ENCODE measurements at regions not wholly inside any gene's neighbourhood (a gene's known extent, or its start where the extent isn't known, plus 50 kb on each side); places are given as distances from the start of the nearest gene placed in this dataset.
"Not testable (repeated sequence)": the region's sequence is repeated elsewhere in the genome, so short reads cannot be mapped to it uniquely, and the experiment has no call there.

DNA sequence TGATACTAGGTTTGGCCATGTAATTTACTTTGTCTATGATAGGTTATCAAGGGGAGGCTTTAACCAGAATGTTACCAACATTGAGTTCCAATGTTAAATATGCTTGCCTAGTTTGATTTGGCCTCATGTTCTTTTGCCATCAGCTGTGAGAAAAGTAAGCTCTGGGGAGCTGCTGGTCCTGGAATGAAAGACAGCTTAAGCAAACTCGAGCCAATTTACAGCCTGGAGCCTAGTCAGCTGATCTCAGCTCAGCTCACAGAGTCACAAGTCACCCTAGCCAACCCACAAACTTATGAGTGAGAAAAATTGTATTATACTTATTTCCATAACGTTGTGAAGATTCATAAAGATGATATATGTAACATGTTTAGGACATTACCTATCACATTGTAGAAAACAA, 426.7 kb downstream of the RWDD3 start:
- DNase-seq = no peak
- intact Hi-C loops (cut with DNase I) = no loop called here
- Histone ChIP-seq H3K27me3 (no peaks in the 10 kb centered on the region), H3K9me3 (peaks cover 0 to 4% (median 0%) of the 10 kb centered on the region in 4 donors), H3K4me3 (no peak overlapping the region), H3K4me1 (peaks cover 0 to 9% (median 0%) of the 10 kb centered on the region in 4 donors), H3K36me3 (no peaks in the 10 kb centered on the region), H3K27ac (no peak overlapping the region)
- 34 to 55% methylated on average over 2 of the region's 2 CpGs for WGBS, 2 donors
- TF ChIP-seq POLR2A (IDR thresholded peaks at IDR 0.05) = no peak
- no peak for TF ChIP-seq POLR2AphosphoS5 (IDR thresholded peaks at IDR 0.05)
- TF ChIP-seq EP300 (IDR thresholded peaks at IDR 0.05) = no peak
- TF ChIP-seq, protein P1, sequence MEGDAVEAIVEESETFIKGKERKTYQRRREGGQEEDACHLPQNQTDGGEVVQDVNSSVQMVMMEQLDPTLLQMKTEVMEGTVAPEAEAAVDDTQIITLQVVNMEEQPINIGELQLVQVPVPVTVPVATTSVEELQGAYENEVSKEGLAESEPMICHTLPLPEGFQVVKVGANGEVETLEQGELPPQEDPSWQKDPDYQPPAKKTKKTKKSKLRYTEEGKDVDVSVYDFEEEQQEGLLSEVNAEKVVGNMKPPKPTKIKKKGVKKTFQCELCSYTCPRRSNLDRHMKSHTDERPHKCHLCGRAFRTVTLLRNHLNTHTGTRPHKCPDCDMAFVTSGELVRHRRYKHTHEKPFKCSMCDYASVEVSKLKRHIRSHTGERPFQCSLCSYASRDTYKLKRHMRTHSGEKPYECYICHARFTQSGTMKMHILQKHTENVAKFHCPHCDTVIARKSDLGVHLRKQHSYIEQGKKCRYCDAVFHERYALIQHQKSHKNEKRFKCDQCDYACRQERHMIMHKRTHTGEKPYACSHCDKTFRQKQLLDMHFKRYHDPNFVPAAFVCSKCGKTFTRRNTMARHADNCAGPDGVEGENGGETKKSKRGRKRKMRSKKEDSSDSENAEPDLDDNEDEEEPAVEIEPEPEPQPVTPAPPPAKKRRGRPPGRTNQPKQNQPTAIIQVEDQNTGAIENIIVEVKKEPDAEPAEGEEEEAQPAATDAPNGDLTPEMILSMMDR (IDR thresholded peaks at IDR 0.05) = no peak

DNA sequence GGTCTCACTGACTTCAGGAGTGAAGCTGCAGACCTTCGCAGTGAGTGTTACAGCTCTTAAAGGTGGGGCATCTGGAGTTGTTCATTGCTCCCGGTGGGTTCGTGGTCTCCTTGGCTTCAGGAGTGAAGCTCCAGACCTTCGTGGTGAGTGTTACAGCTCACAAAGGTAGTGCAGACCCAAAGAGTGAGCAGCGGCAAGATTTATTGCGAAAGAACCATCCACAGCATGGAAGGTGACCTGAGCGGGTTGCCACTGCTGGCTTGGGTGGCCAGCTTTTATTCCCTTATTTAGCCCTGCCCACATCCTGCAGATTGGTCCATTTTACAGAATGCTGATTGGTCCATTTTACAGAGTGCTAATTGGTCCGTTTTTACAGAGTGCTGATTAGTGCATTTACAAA, 429.5 kb downstream of the RWDD3 start:
- DNase-seq; H3K27ac ChIP-seq; H3K4me3 ChIP-seq; intact Hi-C loops (cut with DNase I); H3K36me3 ChIP-seq; H3K4me1 ChIP-seq; H3K27me3 ChIP-seq; H3K9me3 ChIP-seq: not testable (repeated sequence)
- 84 to 88% methylated on average over 8 of the region's 8 CpGs for WGBS, 2 donors

DNA sequence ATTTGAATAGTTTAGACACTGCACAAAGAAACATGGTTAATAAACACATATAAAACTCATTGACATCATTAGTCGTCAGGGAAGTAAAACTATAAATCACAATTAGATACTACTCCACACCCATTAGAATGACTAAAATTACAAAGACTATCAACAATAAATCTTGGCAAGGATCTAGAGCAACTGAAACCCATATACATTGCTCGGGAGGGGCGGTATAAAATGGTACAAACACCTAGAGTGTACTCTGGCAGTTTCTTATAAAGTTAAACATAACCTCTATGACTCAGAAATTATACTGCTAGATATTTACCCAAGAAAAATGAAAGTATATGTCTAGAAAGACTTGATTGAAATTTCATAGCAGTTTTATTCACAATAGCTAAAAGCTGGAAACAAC, 434.2 kb downstream of the RWDD3 start:
- 22 to 66% methylated on average over 3 of the region's 3 CpGs for WGBS, 2 donors

DNA sequence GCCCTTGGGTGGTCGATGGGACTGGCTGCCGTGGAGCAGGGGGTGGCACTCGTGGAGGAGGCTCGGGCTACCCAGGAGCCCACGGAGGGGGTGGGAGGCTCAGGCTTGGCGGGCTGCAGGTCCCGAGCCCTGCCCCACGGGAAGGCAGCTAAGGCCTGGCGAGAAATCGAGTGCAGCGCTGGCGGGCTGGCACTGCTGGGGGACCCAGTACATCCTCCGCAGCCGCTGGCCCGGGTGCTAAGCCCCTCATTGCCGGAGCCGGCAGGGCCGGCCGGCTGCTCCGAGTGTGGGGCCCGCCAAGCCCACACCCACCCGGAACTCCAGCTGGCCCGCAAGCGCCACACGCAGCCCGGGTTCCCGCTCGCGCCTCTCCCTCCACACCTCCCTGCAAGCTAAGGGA, 435.6 kb downstream of the RWDD3 start:
- intact Hi-C loops (cut with DNase I); H3K4me3 ChIP-seq; H3K9me3 ChIP-seq; H3K36me3 ChIP-seq; H3K27ac ChIP-seq; DNase-seq; H3K27me3 ChIP-seq; H3K4me1 ChIP-seq: not testable (repeated sequence)
- 94 to 95% methylated on average over 29 of the region's 29 CpGs for WGBS, 2 donors

More for the DNA sequence above, 434.2 kb downstream of the RWDD3 start:
- Histone ChIP-seq H3K9me3 (no peaks in the 10 kb centered on the region), H3K27ac (no peak overlapping the region), H3K4me3 (no peak overlapping the region), H3K4me1 (no peaks in the 10 kb centered on the region), H3K36me3 (no peaks in the 10 kb centered on the region), H3K27me3 (no peaks in the 10 kb centered on the region)
- TF ChIP-seq, protein P1 (IDR thresholded peaks at IDR 0.05) = no peak
- no peak for TF ChIP-seq EP300 (IDR thresholded peaks at IDR 0.05)
- TF ChIP-seq POLR2A (IDR thresholded peaks at IDR 0.05) = no peak
- no peak for TF ChIP-seq POLR2AphosphoS5 (IDR thresholded peaks at IDR 0.05)
- no peak for DNase-seq
- intact Hi-C loops (cut with DNase I) = no loop called here

DNA sequence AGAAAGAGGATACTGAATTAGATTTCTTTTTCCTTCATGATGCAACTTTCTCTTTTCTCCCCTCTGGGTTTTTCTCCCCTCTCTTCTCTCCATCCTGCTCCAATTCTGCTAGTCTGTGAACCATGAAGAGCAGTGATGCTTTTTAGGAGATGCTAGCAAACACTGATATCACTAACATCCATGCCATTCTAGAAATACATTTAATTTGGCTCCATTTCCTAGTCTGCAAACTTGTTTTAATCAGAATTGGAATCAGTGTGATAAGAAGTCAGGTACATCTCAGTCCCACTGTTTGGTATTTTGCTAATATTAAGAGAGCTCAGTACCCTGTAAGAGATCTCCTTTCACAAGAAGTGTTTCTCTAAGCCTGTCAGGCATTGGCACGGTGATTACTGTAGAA, 437.1 kb downstream of the RWDD3 start:
- H3K9me3 ChIP-seq = no peaks in the 10 kb centered on the region
- DNase-seq = no peak
- 79 to 82% methylated on average over 1 of the region's 1 CpG for WGBS, 2 donors
- H3K27me3 ChIP-seq = no peaks in the 10 kb centered on the region
- H3K4me3 ChIP-seq = no peak overlapping the region
- no peak overlapping the region for H3K27ac ChIP-seq
- intact Hi-C loops (cut with DNase I) = no loop called here
- TF ChIP-seq POLR2A (IDR thresholded peaks at IDR 0.05) (no peak), POLR2AphosphoS5 (IDR thresholded peaks at IDR 0.05) (no peak), EP300 (IDR thresholded peaks at IDR 0.05) (no peak)
- TF ChIP-seq, protein P1 (IDR thresholded peaks at IDR 0.05) = no peak
- no peaks in the 10 kb centered on the region for H3K4me1 ChIP-seq
- no peaks in the 10 kb centered on the region for H3K36me3 ChIP-seq

DNA sequence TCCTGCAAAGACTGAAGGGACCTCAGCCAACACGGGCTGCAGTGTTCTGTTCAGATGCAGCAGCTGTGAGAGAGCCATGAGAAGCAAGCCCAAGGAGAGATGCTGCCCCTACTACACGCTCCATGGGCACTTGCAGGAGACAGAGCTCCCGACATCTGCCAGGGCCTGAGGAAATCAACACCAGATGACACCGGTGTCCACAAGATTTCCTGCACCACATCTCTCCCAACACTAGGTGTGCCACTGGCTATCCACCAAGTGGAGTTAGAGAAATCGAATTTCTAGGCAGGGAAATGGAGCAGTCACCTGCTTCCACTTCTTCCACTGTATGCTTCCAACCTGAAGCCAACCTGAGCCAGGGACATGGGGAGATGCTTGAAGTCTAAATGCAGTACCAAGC, 445.3 kb downstream of the RWDD3 start:
- Histone ChIP-seq H3K9me3 (no peaks in the 10 kb centered on the region), H3K4me1 (no peaks in the 10 kb centered on the region), H3K27ac (no peak overlapping the region), H3K27me3 (no peaks in the 10 kb centered on the region), H3K4me3 (no peak overlapping the region), H3K36me3 (no peaks in the 10 kb centered on the region)
- DNase-seq = no peak
- TF ChIP-seq, protein P1 (IDR thresholded peaks at IDR 0.05) = no peak
- TF ChIP-seq POLR2AphosphoS5 (IDR thresholded peaks at IDR 0.05) (no peak), EP300 (IDR thresholded peaks at IDR 0.05) (no peak), POLR2A (IDR thresholded peaks at IDR 0.05) (no peak)
- intact Hi-C loops (cut with DNase I) = no loop called here
- WGBS, 2 donors = 71 to 85% methylated on average over 5 of the region's 5 CpGs

Measured in sigmoid colon (tissue), 6 donors.